Left lung (tissue), 4 donors: ENCODE measurements at regions not wholly inside any gene's neighbourhood (a gene's known extent, or its start where the extent isn't known, plus 50 kb on each side); places are given as distances from the start of the nearest gene placed in this dataset.

Experiments
- ATAC-seq: fragments of 200-7000 bp; cut with Tn5 transposase; one replicate; pipeline ENCODE4 v1.9.1; 2020; ENCODE audit warnings: moderate library complexity
- DNase-seq, 4 donors: peaks; one replicate each; pipeline ENCODE4 v3.0.0-alpha.2; 2013 to 2020
- H3K27ac ChIP-seq, 2 donors: fragments of 200-600 bp; sonication (generic) in 1 of 2; one replicate each; pipeline versions ENCODE4 v1.5.0 to v1.8.0; 2020 to 2021
- H3K27me3 ChIP-seq, 2 donors: fragments of 200-600 bp; sonication (generic) in 1 of 2; one replicate each; pipeline versions ENCODE4 v1.5.0 to v1.8.0; 2020 to 2021
- H3K36me3 ChIP-seq, 2 donors: fragments of 200-600 bp; sonication (generic) in 1 of 2; one replicate each; pipeline versions ENCODE4 v1.5.0 to v1.8.0; 2020 to 2021
- H3K4me1 ChIP-seq, 2 donors: fragments of 200-600 bp; one replicate each; pipeline ENCODE4 v1.8.0; 2021
- H3K4me3 ChIP-seq, 2 donors: fragments of 200-600 bp; sonication (generic) in 1 of 2; one replicate each; pipeline versions ENCODE4 v1.5.0 to v1.8.0; 2020 to 2021; ENCODE audit warnings: mild to moderate bottlenecking in 1 of 2
- H3K9me3 ChIP-seq, 2 donors: fragments of 200-600 bp; sonication (generic) in 1 of 2; one replicate each; pipeline versions ENCODE4 v1.5.0 to v1.8.0; 2020 to 2021
- intact Hi-C, 2 donors: fragments of 100-400 bp; cut with DNase I; formaldehyde crosslinking; loops; one replicate each; pipeline versions ENCODE4 v1.11.2 to v1.14.2; 2022
- TF ChIP-seq, protein P1 (sequence below), 2 donors: fragments of 200-600 bp; sonication (generic) in 1 of 2; IDR thresholded peaks; one replicate each; pipeline versions ENCODE4 v1.5.0 to v1.8.0; 2021; ENCODE audit warnings: antibody characterized with exemption in 2 of 2
- donor health status: DM: no; HTN: yes; CAD: no.
- donor health status: DM: no; HTN: no; CAD: no.

DNA sequence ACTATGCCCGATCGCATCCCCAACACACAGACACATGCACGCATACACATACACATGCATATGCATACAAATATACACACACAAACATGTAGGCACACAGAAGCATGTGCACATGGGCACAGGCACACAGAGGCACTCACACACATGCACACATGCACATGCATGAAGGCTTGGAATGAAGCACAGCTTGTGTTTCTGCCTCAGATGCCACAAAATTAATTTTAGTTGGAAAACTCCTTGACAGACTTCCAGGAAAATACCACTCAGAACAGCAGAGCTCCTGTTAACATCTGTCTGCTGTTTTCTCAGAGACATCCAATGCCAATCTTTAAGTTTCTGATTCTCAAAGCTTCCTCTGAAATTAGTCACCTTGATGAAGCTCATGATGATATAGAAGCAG is 532.7 kb downstream of the RFC3 start:
- no peaks in the 10 kb centered on the region for H3K4me1 ChIP-seq

DNA sequence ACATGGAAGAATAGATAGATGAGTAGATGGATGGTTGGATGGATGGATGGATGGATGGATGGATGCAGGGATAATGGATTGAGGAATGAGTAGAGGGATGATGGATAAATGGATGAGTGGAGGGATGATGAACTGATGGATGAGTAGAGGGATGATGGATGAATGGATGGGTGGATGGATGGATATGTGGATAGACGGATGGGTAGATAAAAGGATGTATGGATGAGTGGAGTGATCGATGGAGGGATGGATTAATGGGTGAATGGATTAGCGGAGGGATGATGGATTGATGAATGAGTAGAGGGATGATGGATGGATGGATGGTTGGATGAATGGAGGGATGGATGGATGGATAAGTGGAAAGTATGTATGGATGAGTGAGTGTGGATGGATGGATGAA is 533.2 kb downstream of the RFC3 start:
- TF ChIP-seq, protein P1, sequence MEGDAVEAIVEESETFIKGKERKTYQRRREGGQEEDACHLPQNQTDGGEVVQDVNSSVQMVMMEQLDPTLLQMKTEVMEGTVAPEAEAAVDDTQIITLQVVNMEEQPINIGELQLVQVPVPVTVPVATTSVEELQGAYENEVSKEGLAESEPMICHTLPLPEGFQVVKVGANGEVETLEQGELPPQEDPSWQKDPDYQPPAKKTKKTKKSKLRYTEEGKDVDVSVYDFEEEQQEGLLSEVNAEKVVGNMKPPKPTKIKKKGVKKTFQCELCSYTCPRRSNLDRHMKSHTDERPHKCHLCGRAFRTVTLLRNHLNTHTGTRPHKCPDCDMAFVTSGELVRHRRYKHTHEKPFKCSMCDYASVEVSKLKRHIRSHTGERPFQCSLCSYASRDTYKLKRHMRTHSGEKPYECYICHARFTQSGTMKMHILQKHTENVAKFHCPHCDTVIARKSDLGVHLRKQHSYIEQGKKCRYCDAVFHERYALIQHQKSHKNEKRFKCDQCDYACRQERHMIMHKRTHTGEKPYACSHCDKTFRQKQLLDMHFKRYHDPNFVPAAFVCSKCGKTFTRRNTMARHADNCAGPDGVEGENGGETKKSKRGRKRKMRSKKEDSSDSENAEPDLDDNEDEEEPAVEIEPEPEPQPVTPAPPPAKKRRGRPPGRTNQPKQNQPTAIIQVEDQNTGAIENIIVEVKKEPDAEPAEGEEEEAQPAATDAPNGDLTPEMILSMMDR (IDR thresholded peaks at IDR 0.05) = no peak
- intact Hi-C loops = no loop called here
- Histone ChIP-seq H3K4me1 (no peaks in the 10 kb centered on the region), H3K9me3 (no peaks in the 10 kb centered on the region), H3K36me3 (no peaks in the 10 kb centered on the region), H3K27ac (no peak overlapping the region), H3K4me3 (no peak overlapping the region), H3K27me3 (no peaks in the 10 kb centered on the region)
- no peak for DNase-seq
- ATAC-seq = no peak

More for the DNA sequence above, 532.7 kb downstream of the RFC3 start:
- Histone ChIP-seq H3K4me3 (no peak overlapping the region), H3K9me3 (no peaks in the 10 kb centered on the region), H3K27ac (no peak overlapping the region), H3K36me3 (no peaks in the 10 kb centered on the region), H3K27me3 (no peaks in the 10 kb centered on the region)
- TF ChIP-seq, protein P1 (IDR thresholded peaks at IDR 0.05) = no peak
- intact Hi-C loops = no loop called here
- no peak for DNase-seq
- no peak for ATAC-seq

DNA sequence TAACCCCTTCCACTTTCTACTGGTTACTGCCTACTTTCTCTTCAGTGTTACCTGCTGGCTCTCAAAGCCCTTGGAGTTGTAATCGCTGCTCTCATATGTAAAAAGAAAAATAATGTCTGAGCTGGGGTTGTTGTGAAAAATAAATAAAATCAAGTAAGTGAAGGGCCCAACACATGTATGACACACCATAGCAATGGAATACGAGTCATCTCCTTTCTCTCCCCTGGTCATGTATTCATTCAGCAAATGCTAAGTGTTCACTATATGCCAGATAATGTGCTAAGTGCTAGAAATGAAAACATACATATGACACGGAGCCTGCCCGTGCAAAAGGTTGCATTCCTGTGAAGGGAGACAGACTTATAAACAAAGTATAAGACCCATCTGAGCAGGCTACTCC is 535.0 kb downstream of the RFC3 start:
- no peak for ATAC-seq
- Histone ChIP-seq H3K36me3 (no peaks in the 10 kb centered on the region), H3K27ac (no peak overlapping the region), H3K27me3 (no peaks in the 10 kb centered on the region), H3K9me3 (no peaks in the 10 kb centered on the region), H3K4me1 (no peaks in the 10 kb centered on the region), H3K4me3 (no peak overlapping the region)
- TF ChIP-seq, protein P1 (IDR thresholded peaks at IDR 0.05) = no peak
- no peak for DNase-seq
- intact Hi-C loops = no loop called here

DNA sequence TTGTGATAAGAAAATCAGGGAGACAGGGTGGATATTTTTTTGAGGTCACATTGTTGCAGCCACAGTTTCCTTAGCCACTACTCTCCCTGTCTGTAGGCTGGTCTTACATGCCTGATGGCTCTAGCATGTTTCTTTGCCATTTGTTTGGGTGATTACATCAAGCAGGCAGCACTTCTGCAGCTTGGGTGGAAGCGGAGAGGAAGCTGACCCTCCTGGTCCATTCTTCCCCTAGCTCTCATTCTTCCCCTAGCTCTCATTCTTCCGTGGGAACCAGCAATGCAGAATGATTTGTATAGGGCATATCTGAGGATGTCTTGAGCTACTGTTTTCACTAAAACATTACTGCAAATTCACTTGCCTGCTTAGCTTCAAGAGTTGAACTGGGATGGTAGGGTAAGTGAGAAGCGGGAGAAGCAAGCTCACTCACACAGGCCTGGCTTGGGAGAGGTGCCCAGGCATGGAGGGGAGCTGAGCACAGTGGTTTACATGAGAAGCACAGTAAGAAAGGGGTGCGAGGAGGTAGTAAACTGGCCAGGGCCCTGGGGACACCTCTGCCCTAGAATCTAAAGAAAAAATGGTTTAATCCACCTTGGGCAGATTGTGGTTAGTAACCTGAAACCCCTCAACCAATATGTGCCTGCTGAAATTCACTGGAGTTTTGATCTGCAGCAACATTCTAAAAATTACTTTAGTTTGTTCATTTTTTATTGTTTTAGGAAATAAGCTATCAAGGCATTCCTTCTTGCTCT is 538.9 kb downstream of the RFC3 start:
- Histone ChIP-seq H3K9me3 (peaks cover 0 to 2% of the 10 kb centered on the region in 2 donors), H3K4me3 (no peak overlapping the region), H3K4me1 (no peaks in the 10 kb centered on the region), H3K27me3 (no peaks in the 10 kb centered on the region), H3K27ac (no peak overlapping the region), H3K36me3 (no peaks in the 10 kb centered on the region)
- ATAC-seq (no peak), DNase-seq (no peak)
- TF ChIP-seq, protein P1 (IDR thresholded peaks at IDR 0.05) = no peak
- intact Hi-C loops = no loop called here

DNA sequence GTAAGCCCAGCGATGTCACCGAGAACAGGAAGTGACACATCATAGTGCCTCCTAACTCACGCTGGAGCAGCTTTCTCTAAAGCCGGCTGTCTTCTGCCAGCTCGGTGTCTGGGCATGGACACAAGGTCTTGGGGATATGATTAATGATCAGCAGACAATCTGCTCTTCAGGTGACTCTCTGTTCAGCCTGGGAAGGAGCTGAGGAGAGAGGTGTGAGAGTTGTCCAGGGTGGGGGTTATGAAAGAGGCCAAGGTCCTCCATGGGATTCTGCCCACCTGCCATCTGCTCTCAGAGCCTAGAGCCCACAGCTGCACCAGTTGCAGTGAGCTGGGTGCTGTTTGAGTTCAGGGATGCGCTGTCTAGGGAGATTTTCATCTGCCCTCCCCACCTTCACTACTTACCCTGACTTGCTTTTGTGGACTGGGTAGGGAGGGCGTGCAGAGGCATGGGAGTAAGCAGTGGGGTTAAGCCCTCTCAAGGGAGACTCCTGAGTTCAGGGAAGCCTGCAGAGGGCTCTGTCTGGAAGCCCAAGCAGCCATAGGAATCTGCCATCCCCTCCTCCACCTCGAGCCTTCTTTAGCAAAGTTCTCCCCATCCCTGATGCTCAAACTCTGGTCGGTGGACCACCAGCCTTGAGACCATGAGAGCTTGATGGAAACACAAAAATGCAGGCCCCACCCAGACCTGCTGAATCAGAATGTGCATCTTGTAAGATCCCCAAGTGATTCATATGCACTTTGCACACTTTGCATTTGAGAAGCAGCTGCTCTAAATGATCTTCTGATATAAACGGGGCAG is 539.7 kb downstream of the RFC3 start:
- H3K27me3 ChIP-seq = no peaks in the 10 kb centered on the region
- DNase-seq = peak in 1 of 4 donors; percentile 9
- TF ChIP-seq, protein P1 (IDR thresholded peaks at IDR 0.05) = no peak
- H3K27ac ChIP-seq = no peak overlapping the region
- H3K4me1 ChIP-seq = no peaks in the 10 kb centered on the region
- intact Hi-C loops = no loop called here
- ATAC-seq = no peak
- peaks cover 0 to 2% of the 10 kb centered on the region in 2 donors for H3K9me3 ChIP-seq
- H3K36me3 ChIP-seq = no peaks in the 10 kb centered on the region
- H3K4me3 ChIP-seq = no peak overlapping the region
